ENCODE measurements at regions not wholly inside any gene's neighbourhood (a gene's known extent, or its start where the extent isn't known, plus 50 kb on each side); places are given as distances from the start of the nearest gene placed in this dataset.
A peak's percentile ranks its signal among the peaks of the same experiment; 100 is the strongest.

DNA sequence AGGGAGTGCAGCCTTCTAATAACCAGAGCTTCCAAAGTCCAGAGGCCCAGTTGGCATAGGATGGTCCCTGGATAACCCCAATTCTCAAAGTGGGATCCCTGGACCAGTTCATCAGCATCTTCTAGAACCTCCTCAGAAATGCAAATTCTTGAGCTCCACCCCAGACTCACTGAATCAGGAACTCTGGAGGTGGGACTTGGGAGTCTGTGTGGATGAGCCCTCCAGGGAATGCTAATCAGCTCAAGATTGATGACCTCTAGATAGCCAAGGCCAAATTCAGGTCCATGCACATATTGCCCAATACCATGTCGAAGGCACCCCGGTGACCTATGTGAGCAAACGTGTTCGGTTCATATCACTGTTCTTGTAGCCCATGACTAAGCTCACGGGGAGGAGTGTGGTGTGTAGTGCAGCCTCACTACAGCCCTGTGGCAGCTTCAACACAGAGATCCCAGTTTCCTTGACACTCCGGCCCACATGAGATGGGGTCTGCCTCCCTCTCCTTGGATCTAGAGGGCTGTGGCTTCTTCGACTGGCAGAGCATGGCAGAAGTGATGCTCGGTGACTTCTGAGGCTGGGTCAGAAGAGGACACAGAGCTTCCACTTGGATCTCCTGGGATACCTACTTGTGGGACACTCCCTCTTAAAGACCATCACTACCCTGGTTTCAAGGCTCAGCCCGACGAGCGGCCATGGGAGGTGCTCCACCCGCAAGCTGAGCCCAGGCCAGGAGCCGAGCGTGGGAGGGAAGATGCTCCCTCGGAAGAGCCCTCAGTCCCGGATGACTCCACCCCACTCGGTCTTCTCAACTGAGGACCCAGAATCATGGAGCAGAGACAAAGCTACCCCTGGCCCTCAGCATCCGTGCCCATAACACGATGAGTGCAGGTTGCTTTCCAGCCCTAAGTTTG lies 151.1 kb upstream of the CST7 start:
- no peak for DNase-seq

GRCh38 chr20:24798930-24799705 lies 150.0 kb upstream of the CST7 start:
- peak; percentile 83 for DNase-seq

GRCh38 chr20:24799971-24800580 lies 149.0 kb upstream of the CST7 start:
- DNase-seq: no peak

DNA sequence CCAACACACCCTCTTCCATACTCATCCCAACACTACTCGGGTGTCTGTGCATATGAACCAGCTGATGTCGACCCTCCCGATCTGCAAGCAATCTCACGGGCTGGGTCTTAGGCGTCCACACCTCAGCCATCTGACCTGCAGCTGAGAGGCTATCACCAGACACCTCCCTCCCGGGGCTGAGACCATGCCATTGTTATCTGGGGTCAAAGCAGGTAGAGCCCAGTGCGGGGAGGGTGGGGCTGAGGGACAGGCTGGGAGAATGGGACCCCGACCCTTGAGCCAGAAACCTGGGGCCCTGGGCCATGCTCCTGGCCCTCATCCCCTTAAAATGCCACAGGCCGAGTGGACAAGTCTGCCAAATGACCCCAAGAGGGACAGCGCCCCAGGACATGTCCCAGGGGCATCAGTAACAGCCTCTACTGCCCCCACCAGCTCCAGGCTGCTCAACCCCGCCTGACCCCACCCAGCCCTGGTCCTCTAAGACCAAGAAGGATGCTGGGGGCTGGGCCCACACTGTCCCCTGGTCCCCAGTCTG lies 146.7 kb upstream of the CST7 start:
- no peak for DNase-seq

GRCh38 chr20:24804481-24805206 lies 144.4 kb upstream of the CST7 start:
- DNase-seq: no peak

- DNase-seq: no peak
Measured at GRCh38 chr20:24805456-24806238, 143.4 kb upstream of the CST7 start.

DNA sequence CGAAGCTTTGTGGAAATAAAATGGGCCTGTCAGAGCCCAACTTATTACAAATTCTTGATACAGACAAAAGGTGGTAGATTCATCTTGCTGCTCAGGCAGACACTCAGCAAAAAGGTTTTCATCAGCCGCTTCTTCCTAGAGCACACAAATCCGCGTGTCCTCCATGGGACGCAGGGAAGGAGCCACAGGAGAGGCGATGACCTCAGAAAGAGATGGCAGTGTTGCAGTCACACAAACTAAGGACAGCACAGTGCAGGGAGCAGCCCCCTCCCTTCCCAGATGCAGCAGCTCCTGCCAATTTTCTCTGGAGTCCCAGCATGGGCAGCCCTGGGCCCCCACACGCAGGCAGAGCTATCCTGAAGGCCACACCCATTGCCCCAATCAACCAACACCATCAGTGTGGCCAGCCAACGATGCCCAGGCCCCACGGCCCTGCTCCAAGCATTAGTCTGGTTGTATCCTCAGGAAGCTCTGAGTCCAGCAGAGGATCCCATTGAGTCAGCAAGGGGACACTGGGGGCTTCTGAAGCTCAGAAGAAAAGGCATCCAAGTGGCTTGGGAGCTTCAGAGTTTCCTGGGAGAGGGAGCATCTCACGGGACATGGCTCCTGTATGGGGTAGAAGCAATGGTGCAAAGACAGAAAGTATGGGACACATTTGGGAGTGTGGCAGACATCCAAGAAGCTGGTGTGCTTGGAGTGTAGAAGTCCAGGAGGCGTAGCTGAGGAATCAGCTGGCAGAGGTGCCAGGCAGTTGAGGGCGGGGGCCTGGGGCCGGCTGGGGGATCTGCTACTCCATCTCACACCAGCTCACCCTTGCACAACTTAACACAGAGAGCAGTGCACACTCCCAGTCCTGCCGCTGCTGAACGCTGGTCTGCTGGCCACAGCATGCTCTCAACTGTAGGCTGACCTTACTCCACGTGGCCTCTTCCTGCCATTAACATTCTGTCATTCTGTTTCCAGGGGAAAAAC lies 142.1 kb upstream of the CST7 start:
- DNase-seq: no peak

DNA sequence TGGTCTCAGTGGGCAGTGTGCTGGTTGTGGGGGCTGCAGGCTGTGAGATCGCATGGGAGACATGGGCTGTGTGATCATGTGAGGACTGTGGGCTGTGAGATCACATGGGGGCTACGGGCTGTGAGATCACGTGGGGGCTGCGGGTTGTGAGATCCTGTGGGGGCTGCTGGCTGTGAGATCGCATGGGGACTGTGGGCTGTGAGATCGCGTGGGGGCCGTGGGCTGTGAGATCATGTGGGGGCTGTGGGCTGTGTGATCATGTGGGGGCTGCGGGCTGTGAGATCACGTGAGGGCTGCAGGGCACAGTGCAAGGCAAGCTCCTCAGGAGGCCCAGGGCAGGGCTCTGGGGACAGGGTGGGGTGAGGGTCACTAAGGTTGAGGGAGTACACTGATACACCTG lies 140.5 kb upstream of the CST7 start:
- no peak for DNase-seq

GRCh38 chr20:24809606-24810005 lies 139.5 kb upstream of the CST7 start:
- no peak for DNase-seq

DNA sequence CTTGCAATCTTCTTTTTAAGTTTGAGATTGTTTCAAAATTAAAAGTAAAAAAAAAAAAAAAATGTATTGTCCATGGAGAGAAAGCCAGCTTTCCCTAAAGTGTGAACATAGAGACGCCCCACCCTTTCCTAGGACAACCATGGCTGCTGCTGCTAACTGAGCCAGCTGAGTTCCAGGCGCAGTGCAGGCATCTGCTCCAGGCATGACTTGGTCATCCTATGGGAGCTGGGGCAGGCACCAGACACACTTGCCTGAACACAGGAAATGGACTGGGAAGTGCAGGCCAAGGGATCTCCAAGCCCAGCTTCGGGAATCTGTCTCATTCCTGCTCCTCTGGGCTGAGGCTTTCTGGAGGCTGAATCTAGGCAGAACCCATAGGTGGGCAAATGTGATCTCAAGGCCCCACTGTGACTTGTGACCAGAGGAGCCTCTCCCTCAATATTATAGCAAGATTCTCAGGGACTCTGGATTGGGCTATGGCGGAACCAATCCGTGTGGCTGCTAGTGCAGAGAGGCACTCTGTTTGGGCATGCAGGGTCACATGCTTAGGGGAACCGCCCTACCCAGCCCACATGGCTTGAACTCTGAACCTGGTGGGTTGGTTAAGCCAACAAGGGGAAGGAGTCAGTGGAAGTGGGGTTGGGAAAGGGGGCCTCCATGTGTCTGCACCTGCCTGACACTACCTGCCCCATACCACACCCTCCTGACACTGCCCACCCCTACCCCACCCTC lies 138.2 kb upstream of the CST7 start:
- peak; percentile 17 for DNase-seq

- no peak for DNase-seq
Measured at GRCh38 chr20:24812373-24812772, 136.7 kb upstream of the CST7 start.

DNA sequence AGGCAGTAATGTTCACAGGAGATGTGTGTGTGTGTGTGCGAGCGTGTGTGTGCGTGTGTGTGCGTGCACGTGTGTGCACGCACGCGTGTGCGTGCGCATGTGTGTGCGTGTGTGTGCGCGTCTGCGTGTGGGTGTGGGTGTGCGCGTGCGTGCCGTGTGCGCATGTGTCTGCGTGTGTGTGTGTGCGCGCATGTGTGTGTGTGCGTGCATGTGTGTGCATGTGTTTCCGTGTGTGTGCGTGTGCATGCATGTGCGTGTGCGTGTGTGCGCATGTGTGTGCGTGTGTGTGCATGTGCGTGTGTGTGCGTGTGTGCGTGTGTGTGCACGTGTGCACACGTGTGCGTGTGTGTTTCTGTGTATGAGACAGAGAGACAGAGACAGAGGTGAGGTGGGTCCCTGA lies 136.0 kb upstream of the CST7 start:
- DNase-seq: no peak

DNA sequence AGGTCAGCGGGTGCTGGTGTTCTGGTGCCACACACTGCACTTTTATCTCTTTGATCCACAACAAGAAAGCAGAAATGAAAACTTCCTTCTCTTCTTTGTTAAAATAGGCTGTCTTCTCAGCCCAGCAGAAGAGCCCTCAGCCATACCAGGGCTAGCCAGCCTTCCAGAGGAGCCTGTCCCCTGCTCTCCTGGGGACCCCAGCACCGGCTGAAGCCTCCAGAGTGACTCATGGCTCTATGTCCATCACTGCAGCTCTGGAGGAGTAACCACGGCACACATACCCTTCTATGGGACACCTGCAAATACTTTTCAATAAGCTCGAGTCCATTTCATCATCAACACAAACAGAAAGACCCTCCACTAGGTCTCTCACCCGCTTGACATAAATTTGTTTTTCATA lies 135.6 kb upstream of the CST7 start:
- DNase-seq: no peak

GRCh38 chr20:24813936-24814335 lies 135.1 kb upstream of the CST7 start:
- no peak for DNase-seq

DNA sequence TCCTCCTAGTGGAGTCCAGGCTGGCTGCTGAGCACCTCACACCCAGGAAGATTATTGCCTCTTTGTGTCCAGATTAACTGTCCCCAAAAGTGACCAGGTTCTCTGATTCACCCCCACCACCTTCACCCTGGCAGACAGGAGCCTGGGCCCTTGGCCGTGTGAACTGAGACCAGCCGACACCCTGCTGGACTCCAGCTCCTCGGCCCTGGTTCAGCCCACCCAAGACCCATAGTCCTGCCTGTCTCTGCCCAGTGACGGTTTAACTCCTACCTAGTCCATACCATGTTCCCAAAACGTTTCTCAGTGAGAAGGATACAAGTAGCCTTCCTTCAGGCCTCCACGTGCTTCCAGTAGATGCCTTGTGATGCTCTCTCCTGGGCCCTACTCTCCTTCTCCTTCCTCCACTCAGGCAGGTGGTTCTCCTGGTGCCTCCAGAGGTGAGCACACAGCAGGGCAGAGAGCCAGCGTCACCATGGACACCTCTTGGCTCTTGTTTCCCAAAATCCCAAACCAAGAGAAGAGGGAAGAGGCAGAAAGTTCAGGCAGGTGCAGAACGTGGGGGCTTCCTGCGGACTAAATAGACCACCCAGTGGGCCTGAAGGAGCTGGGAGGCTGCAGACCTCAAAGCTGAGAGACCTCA lies 134.4 kb upstream of the CST7 start:
- no peak for DNase-seq

DNA sequence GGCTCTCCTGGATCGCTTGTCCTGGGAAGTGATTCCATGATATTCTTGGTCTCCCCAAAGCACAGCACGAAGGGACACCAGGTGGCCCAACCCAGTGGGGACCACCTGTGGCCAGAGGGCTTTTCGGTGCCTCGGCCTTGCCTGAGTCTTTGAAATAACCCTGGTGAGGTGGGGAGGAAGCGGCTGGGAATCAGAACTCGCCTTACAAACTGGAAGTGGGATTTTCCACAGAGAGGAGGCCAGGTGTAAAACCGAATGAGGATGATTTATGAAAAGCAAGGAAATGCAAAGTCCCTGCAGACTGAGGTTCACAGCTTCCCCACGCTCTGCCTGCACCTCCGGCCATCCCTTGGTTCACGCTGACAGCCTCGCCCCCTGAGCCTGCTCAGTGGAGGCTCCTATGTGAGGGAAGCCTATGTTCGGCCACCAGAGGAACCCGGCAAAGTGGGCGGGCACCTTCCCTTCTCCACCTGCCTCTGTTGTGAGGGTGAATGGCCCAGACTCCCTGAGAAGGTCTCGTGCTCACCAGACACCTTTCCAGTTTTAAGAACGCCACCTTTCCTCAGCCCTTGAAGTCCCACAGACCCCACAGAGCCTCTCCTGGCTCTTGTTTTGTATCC lies 133.8 kb upstream of the CST7 start:
- no peak for DNase-seq

DNA sequence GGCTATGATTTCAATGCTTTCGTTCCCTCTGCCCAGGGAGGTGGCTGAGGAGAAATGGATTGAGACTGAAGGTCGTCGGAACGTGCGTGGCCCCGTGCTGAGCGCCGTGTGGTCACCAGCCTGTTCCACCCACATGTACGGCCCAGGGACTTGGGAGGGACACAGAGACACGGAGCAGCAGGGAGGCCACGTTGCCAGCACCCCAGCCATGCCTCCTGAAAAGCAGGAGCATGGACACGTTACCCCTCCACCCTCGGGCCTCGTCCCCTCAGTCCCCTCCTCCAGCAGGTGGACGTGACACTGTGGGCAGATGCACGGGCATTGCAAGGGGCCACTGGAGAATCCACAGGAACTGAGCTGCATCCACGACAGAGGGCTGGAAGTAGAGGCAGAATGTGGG lies 133.1 kb upstream of the CST7 start:
- DNase-seq: no peak

DNA sequence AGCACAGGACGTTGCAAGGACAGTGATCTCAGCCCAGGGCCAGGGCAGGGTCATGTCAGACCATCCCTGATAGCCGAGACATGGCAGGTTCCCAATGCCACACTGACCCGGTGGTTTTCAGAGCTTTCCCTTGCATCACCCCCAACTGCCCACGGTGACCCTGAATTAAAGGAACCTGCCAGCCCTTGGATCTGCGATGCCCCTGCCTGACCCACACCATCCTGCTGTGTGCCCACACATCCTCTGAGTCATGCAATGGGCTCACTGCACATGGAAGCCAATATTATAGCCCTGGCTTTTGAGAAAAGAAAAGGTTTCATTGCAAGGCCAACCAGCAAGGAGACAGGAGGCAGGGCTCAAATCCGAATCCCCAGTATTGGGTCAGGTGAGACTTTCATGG lies 132.6 kb upstream of the CST7 start:
- DNase-seq: no peak

- no peak for DNase-seq
Measured at GRCh38 chr20:24816907-24817306, 132.2 kb upstream of the CST7 start.

All from fibroblast of skin of back (primary cell).